GM21619 (cell line): ENCODE measurements at regions not wholly inside any gene's neighbourhood (a gene's known extent, or its start where the extent isn't known, plus 50 kb on each side); places are given as distances from the start of the nearest gene placed in this dataset.

Experiments used
- ATAC-seq: cut with Tn5 transposase; IDR thresholded peaks from one replicate; pipeline ENCODE4 v1.9.1; 2021; ENCODE audit not compliant: unreplicated experiment

DNA sequence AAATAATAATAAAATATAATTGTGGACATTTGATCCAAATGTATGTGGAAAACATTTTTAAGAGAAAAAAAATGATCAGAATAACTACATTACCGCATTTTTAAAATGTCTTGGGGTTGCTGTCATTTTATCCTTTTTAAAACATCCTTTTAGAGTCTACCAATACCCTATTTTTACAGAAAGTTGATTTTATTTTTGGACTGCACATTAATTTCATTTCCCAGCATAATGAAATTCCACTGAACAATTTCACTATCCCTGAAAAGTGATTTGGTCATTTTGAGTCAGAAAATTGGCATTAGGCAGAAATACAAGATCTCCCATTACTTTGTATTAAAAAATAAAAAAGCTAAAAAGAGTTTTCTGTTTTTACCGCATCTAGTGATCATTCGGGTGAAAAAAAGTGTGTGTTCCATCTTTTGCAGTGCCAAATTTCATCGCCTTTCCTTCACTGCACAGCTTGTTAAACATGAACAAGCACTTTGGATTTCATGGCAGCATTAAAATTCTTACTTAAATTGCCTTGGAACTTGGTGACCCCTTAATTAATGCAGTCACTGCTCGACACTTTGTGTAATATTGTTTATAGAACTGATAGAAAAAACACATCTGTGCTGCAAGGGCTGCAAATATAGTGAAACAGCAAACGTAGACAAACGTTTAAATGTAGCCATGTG is 611.7 kb downstream of the TSN start:
- no peak for ATAC-seq

DNA sequence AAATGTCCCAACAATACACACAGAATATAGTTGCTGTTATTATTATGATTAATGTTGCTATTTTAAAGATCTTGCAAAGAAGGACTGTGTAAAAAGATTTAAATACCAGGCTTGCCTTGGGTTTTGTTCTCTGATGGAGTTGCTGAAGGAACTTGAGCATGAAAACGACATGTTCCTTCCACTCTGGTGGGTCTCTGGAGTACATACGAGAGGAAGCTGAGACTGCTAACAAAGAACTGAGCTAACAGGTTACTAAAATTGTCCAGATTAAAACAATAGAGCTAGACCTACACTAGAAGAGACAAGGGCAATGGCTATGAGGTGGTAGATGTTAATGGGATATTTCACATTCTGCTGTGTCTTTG is 612.2 kb downstream of the TSN start:
- ATAC-seq, result no peak

DNA sequence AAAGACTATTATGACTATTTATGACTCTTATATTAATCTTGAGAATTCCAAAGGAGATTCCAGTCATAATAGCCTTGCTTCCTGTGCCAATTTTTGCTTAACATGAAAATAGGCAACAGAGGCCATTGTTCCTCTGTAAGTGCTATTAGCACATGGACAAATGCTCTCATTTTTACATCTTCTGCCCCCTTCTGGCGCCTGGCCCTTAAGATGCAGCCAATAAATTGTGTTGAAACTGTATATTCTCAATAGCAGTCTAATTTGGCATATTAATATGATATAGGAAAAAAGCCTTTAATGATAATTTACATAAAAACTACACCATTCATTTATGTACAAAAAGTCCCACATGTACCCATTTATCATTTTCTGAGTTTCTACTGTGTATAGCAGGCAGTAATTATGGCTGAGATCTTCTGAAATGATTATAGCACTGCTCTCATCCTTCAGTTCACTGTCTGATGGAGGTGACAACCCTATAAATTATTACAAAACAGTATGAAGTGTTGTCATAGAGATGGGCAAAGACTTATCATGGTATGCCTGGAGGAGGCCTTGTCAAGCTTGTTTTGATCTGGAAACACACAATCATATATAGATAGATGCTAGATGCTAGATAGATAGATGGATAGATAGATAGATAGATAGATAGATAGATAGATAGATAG is 613.3 kb downstream of the TSN start:
- no peak for ATAC-seq

DNA sequence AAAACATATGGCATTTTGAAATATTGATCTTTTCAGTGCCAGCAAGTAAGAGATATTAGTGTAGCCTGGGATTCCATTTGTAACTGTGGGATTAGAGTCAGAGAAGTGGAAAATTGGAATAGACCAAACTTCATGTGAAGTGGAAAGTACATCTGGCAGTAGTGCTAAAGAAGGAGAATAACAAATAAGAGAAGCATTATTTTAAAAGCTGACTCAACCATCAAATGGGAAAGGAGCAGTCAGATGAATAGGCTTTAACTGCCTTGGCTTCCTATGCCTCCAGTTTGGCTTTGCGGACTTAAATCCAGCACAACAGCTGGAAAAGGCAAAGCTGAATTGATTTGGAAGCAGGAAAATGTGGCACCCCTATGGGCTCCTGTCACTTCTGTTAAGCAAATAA is 623.1 kb downstream of the TSN start:
- ATAC-seq, result no peak

DNA sequence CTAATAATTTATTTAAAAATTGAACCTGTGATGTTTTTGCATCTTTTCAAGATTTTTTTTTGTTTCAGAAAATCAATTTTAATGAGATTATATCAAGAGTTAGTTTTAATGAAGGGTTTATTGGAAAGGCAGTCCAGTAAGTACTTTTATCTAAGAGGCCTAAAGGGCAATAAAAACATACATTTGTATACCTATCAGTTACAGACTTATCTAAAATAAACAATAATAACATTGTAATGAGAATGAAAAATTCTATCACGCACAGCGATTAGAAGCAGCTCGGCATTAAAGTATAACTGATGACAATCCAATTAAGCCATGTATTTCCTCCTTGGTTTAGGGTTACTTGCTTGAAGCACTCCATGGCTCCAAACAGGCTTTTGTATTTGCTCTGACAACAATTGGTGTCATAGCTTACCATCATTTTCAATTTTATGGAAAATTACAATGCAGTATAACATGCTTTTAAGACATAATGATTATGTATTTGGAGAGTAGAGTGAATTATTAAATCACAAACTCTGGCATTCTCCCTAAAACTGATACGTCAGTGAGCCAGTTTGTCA is 629.4 kb downstream of the TSN start:
- ATAC-seq, result no peak

DNA sequence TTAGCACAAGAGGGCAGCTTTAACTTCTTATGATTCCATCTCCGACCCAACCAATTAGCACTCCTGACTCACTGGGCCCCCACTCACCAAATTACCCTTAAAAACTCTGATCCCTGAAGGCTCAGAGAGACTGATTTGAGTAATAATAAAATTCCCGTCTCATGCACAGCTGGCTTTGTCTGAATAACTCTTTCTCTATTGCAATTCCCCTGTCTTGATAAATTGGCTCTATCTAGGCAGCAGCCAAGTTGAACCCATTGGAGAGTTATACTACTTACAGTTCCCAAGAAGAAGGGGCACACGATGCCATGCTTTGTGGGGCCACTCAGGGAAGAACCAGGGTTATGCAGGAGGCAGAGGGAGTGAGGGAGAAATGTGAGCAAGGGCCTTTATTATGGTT is 632.8 kb downstream of the TSN start:
- ATAC-seq, result no peak

DNA sequence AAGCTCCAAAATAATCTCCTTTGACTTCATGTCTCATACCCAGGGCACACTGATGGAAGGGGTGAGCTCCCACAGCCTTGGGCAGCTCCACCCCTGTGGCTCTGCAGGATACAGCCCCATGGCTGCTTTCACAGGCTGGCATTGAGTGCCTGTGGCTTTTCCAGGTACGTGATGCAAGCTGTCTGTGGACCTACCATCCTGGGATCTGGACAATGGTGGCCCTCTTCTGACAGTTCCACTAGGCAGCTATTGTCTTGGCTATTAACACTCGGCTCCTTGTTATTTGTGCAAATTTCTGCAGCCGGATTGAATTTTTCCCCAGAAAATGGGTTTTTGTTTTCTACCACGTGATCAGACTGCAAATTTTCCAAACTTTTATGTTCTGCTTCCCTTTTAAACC is 634.2 kb downstream of the TSN start:
- ATAC-seq, result no peak

DNA sequence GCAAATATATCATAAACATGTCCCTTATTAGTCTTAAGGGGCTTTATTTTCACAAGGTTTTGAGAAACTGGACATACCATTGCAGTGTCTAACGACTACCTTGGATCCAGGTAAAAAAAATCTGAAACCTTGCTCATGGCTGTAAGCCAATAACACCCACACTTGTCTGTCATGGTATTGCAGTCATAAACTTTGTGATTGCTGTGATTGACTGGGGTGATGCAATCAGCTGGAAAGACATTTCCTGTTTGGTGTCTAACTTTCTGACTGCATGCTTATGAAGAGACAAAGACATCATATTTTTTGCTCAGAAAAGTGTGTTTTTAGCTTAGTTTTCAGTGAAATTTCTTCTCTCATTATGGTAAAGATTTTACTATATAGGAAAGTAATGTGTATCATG is 635.0 kb downstream of the TSN start:
- no peak for ATAC-seq

DNA sequence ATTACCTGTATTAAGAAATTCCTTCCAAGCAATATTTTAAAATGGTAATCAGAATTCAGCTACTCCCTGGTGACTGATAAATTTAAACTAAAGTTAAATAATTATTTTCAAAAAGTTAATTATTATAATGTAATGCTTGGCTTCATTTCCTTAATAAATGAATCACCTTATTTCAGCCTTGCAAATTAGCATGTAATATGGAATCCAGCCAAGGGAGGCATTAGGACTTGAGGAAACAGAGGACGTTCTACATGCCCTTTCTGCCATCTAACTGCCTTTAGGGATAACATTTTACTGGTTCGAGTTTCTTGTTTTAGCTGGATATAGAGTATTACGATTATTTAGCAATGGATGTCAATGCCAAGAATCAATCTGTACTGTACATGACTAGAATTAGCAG is 636.3 kb downstream of the TSN start:
- ATAC-seq, result no peak

DNA sequence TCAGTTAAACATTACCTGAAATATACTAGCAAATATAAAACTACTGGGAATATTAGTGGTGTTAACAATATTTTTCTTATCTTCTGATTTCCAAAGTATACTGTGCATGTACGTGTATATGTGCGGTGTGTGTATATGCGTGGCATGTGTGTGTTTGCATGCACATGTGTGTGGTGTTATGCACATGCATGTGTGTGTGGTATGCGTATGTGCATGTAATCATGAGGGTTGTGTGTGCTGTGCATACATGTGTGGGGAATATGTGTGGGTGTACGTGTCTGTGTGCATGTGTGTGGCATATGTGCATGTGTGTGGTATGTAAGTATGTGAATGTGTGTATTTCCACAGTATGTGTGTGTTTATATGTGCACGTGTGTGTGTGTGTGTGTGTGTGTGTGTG is 640.2 kb downstream of the TSN start:
- no peak for ATAC-seq

DNA sequence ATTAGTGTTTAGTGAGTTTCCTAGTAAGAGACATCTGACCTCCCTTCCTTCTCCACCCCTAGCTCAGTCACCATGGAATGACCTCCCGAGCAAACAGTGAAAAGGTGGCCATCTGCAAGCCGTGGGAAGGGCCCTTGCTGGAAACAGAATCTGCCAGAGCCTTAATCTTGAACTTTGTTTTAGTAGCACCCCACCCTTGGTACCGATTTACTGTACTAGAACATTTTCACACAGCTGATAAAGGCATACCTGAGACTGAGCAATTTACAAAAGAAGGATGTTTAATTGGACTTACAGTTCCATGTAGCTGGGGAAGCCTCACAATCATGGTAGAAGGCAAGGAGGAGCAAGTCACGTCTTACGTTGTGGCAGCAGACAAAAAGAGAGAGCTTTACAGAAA is 655.8 kb downstream of the TSN start:
- ATAC-seq, result no peak

DNA sequence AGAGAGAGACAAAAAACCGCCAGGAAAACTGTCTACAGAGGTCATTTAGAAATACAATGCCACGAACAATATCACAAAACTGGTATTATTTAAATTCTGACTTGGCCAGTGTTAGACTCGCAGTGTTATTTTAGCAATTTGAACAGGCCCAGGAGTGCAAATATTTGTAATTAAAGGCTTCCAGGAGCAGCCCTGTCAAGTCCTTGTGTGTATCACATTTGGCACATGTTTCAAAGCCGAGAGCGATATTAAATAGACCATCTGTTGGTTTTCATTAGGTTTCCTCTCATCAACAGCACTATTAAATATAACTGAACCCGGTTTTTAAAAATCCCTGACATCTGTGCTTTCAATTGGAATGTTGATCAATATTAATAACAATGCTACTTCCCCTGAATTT is 656.9 kb downstream of the TSN start:
- no peak for ATAC-seq

DNA sequence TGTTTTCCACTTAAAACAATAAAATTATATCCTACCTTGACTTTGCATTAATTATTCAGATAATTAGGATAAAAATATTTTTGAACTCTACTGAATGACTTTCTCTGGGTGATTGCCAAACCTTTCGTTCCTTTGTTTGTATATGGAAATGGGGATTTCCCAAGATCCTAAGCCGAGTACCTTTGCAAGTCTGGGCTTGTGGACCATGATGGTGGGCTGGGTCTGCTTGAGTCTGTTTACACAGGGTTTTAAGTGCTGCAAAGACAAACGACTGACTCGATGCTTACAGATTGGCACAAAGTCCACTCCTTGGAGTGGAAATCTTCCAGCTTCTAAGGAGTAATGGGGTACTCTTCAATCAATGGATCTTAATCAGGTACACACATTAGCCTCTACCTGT is 659.5 kb downstream of the TSN start:
- ATAC-seq, result no peak

DNA sequence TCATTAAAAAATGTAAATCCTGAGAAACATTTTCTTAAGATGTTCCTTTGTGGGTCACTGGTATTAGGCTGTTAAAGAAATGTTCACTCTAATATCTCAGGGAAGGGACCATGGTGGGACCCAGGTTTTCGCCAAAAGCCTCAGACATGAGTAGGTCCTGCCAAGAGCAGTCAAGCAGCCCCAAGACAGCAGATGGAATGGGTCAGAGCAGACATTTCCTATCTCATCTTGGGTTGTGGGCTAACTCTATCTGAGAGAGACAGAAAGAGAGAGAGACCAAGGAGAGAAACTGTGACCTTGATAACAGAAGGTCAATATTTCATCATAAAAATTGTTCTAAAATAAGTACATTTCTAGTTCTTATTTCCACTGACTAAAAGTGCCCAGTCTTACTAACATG is 661.7 kb downstream of the TSN start:
- ATAC-seq, result no peak

DNA sequence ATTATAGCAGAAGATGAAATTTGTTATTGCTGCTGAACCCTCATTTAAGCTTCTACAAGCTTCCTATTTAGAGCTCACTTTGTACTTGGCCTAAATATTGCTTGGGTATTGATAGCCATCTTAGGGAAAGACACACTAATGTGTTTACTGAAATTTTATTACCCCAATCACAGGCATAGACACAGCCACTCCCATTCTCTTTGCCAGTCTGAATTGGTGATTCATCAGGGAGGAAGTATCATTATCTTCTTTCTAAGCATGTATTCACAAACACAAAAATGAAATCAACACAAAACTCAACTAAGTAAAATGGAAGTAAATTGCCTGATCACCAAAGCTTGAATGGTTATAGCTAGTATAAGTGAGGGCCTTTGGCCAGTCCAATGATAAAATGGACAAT is 666.3 kb downstream of the TSN start:
- ATAC-seq, result no peak

DNA sequence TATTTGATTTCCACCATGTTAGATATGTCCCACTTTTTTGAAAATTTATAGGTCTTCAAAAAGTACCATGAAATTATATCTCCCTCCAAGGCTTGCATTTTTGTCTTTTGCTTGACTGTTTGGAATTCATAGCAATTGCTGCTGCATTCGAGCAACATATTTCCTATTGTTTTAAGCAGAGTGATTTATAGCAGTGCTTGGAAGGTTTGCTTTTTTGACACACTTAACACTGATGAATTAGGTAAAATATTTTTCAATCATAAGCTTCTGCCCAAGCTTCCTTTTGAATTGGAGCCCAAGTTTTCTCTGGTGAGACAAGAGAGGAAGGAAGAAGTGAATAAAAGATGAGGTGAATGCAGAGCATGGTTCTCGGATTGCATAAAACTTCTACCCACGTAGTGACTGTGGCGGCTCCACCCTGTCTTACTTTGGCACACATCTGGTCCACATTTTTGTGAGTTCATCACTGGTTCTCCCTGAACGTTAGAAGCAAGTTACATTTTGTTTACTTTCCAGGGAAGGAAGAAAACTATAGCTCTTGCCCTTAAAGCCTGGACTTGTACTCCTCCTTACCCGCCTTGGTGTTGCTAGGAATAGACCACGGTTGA is 667.0 kb downstream of the TSN start:
- ATAC-seq, result no peak

DNA sequence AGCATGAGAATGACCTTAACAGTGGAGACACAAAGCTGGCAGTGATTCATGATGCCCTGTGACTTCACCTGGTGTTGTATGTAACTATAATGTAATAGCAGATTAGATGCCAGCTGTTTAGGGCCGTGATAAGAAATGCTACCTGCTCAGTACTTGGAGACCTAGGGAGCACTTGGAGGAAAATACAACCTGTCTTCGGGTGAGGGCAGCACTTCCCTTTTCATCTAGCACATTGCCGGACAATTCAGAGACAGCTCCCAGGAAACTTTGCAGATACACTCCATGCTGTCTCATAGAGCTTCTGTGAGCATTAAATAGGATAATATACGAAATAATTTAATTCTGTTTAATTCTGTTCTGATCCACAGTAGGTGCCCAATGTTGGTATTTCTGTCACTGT is 668.5 kb downstream of the TSN start:
- ATAC-seq, result no peak

DNA sequence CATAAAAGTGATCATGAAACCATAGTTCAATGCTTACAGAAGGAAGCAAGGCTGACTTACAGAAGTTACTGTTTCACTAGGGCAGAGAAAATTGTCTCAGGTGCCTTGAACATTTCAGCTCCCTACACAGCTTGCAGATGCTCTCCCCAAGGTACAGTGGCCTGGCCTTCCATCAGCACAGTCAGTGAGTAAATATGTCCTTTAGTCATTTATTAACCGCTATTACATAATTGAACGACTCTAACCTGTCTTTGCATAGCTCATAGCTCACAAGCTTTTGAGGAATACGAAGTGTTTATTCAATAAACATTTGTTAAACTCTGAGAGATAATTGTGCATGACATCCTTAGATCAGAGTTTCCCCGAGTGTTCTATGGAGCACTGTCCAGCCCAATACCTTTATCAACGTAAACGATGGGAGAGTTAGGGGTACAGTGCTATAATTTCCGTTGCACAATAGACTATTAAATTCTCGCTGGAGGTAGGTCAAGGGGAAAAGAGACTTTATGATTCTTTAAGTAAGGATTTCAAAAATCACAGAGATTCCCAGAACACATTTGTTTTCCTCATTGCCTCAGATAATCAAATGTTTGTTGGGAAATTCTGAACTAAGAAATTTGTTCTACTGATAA is 677.8 kb downstream of the TSN start:
- ATAC-seq, result no peak

DNA sequence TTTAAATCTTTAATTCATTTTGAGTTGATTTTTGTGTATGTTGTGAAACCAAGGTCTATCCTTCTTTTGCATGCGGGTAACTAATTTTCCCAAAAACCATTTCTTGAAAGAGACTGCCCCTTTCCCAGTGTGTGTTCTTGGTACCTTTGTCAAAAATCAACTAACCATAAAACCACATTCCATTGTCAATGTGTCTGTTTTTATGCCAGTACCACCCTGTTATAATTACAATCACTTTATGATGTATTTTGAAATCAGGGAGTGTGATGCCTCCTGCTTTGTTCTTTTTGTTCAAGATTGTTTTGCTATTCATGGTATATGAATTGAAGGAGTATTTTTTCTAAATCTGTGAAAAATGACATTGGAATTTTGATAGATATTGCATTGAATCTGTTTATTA is 689.6 kb downstream of the TSN start:
- no peak for ATAC-seq

DNA sequence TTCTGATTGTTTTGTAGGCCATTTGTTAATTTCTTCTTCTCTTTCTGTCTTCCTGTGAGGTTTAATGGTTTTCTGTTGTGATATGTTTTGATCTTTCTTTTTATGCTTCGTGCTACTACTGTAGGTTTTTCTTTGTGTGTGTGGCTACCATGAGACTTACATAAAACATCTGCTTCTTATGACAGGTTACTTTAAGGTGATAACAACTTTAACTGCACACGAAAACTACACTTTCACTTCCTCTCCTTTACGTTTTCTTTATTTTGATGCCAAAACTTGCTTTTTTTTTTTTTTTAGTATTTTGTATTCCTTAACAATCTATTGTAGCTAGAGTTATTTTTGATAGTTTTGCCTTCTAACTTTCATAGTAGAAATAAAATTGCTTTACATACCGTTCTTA is 691.3 kb downstream of the TSN start:
- no peak for ATAC-seq

DNA sequence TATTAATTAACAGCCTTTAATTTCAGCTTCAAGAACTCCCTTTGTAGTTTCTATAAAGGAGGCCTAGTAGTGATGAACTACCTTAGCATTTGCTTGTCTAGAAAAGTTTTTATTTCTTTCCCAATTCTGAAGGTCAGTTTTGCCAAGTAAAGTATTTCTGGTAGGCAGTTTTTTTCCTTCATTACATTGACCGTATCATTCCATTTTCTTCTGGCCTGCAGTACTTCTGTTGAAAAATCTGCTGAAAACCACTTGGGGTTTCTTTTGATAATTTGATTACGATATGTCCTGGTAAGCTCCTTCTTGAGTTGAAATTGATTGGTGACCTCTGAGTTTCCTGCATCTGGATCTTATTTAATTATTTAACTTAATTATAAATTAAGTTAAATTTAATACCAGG is 691.8 kb downstream of the TSN start:
- no peak for ATAC-seq

DNA sequence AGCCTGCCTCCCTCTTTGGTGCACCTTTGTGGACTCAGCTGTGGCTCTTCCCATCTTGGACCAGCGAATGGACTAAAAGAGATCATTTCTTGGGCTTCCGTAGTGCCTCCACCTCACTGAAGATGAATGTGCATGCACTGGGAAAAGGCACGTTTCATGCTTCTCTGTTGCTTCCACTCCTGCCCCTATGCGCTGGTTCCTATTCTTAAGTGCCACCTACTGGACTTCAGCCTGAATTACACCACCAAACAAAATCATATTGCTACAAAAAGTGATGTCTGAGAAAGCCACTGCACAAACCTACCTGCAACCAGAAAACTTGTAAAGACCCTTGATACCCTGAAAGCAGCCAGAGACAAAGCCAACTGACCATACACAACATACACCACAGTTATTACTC is 695.6 kb downstream of the TSN start:
- peak; percentile 58 for ATAC-seq
